ENCODE measurements at regions not wholly inside any gene's neighbourhood (a gene's known extent, or its start where the extent isn't known, plus 50 kb on each side); places are given as distances from the start of the nearest gene placed in this dataset.
"Not testable (repeated sequence)": the region's sequence is repeated elsewhere in the genome, so short reads cannot be mapped to it uniquely, and the experiment has no call there.

GRCh38 chr1:192491804-192492554 lies 83.6 kb upstream of the RGS1 start:
- no peaks in the 10 kb centered on the region for H3K9me3 ChIP-seq
- ATAC-seq (no peak), DNase-seq (no peak)
- H3K36me3 ChIP-seq, result no peaks in the 10 kb centered on the region
- 79 to 91% (median 88%) methylated on average over 2 of the region's 2 CpGs for WGBS, 4 donors
- no peaks in the 10 kb centered on the region for H3K27me3 ChIP-seq
- intact Hi-C loops (cut with DNase I), result no loop called here
- H3K4me3 ChIP-seq, result no peak overlapping the region
- peak overlapping the region in 1 of 12 donors; percentile 79 for H3K27ac ChIP-seq
- TF ChIP-seq, protein P1, sequence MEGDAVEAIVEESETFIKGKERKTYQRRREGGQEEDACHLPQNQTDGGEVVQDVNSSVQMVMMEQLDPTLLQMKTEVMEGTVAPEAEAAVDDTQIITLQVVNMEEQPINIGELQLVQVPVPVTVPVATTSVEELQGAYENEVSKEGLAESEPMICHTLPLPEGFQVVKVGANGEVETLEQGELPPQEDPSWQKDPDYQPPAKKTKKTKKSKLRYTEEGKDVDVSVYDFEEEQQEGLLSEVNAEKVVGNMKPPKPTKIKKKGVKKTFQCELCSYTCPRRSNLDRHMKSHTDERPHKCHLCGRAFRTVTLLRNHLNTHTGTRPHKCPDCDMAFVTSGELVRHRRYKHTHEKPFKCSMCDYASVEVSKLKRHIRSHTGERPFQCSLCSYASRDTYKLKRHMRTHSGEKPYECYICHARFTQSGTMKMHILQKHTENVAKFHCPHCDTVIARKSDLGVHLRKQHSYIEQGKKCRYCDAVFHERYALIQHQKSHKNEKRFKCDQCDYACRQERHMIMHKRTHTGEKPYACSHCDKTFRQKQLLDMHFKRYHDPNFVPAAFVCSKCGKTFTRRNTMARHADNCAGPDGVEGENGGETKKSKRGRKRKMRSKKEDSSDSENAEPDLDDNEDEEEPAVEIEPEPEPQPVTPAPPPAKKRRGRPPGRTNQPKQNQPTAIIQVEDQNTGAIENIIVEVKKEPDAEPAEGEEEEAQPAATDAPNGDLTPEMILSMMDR (IDR thresholded peaks at IDR 0.05), result no peak
- no peak for TF ChIP-seq POLR2A (IDR thresholded peaks at IDR 0.05)
- H3K4me1 ChIP-seq, result peaks cover 0 to 10% (median 2%) of the 10 kb centered on the region in 12 donors

DNA sequence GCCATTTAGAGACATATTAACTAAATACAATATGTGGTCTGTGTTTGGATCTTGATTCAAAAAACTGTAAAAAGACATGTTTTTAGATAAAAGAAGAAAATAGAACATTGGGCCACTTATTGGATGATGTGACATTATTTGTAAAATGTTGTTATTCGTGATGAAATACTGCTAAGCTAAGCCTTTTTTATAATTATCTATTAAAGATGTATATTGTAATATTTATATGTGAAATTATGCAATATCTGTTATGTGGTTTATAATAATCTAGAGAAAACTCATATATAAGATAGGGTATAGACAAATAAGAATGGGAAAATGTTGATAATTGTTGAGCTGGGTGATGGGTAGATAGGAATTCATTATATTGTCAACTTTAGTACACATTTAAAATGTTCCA lies 82.0 kb upstream of the RGS1 start:
- intact Hi-C loops (cut with DNase I), result no loop called here
- no peak overlapping the region for H3K27ac ChIP-seq
- 83 to 91% (median 89%) methylated on average over 1 of the region's 1 CpG for WGBS, 4 donors
- peaks cover 0 to 10% (median 2%) of the 10 kb centered on the region in 12 donors for H3K4me1 ChIP-seq
- no peak for DNase-seq
- no peaks in the 10 kb centered on the region for H3K27me3 ChIP-seq
- TF ChIP-seq, protein P1 (IDR thresholded peaks at IDR 0.05), result no peak
- no peak for TF ChIP-seq POLR2A (IDR thresholded peaks at IDR 0.05)
- no peaks in the 10 kb centered on the region for H3K9me3 ChIP-seq
- ATAC-seq, result no peak
- no peaks in the 10 kb centered on the region for H3K36me3 ChIP-seq
- no peak overlapping the region for H3K4me3 ChIP-seq

- ATAC-seq (no peak), DNase-seq (no peak)
- no peaks in the 10 kb centered on the region for H3K36me3 ChIP-seq
- no peak for TF ChIP-seq POLR2A (IDR thresholded peaks at IDR 0.05)
- TF ChIP-seq, protein P1 (IDR thresholded peaks at IDR 0.05), result no peak
- intact Hi-C loops (cut with DNase I), result no loop called here
- H3K4me1 ChIP-seq, result no peaks in the 10 kb centered on the region
- H3K27me3 ChIP-seq, result no peaks in the 10 kb centered on the region
- H3K4me3 ChIP-seq, result no peak overlapping the region
- no peaks in the 10 kb centered on the region for H3K9me3 ChIP-seq
- peak overlapping the region in 1 of 12 donors; percentile 38 for H3K27ac ChIP-seq
- WGBS, 4 donors, result 77 to 87% (median 82%) methylated on average over 3 of the region's 3 CpGs
Measured at GRCh38 chr1:192496369-192497056, 79.1 kb upstream of the RGS1 start.

GRCh38 chr1:192497214-192497794 lies 78.3 kb upstream of the RGS1 start:
- 90 to 93% (median 92%) methylated on average over 2 of the region's 2 CpGs for WGBS, 4 donors

GRCh38 chr1:192498092-192498491 lies 77.5 kb upstream of the RGS1 start:
- H3K27ac ChIP-seq; H3K4me3 ChIP-seq; H3K36me3 ChIP-seq; H3K9me3 ChIP-seq; ATAC-seq; H3K4me1 ChIP-seq; intact Hi-C loops (cut with DNase I); H3K27me3 ChIP-seq; DNase-seq: not testable (repeated sequence)
- 93 to 94% (median 94%) methylated on average over 13 of the region's 13 CpGs for WGBS, 4 donors

More at GRCh38 chr1:192497214-192497794, 78.3 kb upstream of the RGS1 start:
- H3K4me1 ChIP-seq, result no peaks in the 10 kb centered on the region
- no peak overlapping the region for H3K4me3 ChIP-seq
- no peak for TF ChIP-seq POLR2A (IDR thresholded peaks at IDR 0.05)
- TF ChIP-seq, protein P1 (IDR thresholded peaks at IDR 0.05), result no peak
- H3K9me3 ChIP-seq, result no peaks in the 10 kb centered on the region
- DNase-seq (no peak), ATAC-seq (no peak)
- intact Hi-C loops (cut with DNase I), result no loop called here
- no peaks in the 10 kb centered on the region for H3K27me3 ChIP-seq
- H3K36me3 ChIP-seq, result no peaks in the 10 kb centered on the region
- no peak overlapping the region for H3K27ac ChIP-seq

GRCh38 chr1:192499061-192499581 lies 76.5 kb upstream of the RGS1 start:
- H3K4me1 ChIP-seq; intact Hi-C loops (cut with DNase I); DNase-seq: not testable (repeated sequence)

More at GRCh38 chr1:192499061-192499581, 76.5 kb upstream of the RGS1 start:
- 95 to 96% (median 96%) methylated on average over 14 to 29 of the region's 29 CpGs for WGBS, 4 donors
- not testable (repeated sequence) for H3K27me3 ChIP-seq, H3K9me3 ChIP-seq, ATAC-seq, H3K27ac ChIP-seq, H3K4me3 ChIP-seq, H3K36me3 ChIP-seq

Data from heart left ventricle (tissue), 16 donors.